Kidney capillary endothelial cell (primary cell): ENCODE measurements at regions not wholly inside any gene's neighbourhood (a gene's known extent, or its start where the extent isn't known, plus 50 kb on each side); places are given as distances from the start of the nearest gene placed in this dataset.

ENCODE experiments used
- DNase-seq: peaks from one replicate; pipeline ENCODE4 v3.0.0-alpha.2; 2018; ENCODE audit warnings: low spot score

DNA sequence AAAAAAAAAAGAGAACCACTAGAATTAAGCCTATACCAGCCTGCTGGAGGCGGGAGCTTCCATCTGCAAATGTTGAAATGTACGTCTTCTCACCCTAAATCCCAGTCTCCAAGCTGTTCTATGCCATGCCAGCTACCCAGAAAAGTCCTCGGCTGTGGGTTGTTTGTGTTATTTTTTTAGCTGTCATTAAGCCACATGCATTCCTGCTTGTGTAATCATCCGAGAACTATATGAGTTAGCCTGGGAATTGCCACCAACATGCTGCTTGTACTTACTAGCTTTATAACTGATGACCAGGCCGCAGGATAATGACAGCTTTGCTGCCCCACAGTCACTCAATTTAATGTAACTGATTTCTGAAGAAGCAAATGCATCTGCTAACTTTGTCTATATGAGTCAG is 313.9 kb upstream of the SALL1 start:
- DNase-seq = no peak

DNA sequence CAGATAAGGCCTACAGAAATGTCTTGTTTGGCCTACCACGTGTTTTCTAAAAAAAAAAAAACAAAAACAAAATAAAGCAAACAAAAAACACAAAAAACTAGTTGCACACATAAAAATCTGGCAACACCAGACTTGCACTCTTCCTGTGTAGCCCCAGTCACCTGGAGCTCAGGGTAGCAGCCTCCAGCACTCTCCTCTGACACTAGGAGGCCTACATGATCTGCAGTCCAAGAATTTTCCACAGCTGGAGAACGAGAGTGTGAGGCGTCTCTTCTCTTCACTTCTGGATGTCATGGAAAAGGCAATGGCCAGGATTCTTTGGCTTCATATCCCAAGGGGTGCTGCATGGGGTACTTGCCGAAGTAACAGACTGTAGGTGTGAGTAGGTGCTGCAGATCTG is 310.2 kb upstream of the SALL1 start:
- no peak for DNase-seq

DNA sequence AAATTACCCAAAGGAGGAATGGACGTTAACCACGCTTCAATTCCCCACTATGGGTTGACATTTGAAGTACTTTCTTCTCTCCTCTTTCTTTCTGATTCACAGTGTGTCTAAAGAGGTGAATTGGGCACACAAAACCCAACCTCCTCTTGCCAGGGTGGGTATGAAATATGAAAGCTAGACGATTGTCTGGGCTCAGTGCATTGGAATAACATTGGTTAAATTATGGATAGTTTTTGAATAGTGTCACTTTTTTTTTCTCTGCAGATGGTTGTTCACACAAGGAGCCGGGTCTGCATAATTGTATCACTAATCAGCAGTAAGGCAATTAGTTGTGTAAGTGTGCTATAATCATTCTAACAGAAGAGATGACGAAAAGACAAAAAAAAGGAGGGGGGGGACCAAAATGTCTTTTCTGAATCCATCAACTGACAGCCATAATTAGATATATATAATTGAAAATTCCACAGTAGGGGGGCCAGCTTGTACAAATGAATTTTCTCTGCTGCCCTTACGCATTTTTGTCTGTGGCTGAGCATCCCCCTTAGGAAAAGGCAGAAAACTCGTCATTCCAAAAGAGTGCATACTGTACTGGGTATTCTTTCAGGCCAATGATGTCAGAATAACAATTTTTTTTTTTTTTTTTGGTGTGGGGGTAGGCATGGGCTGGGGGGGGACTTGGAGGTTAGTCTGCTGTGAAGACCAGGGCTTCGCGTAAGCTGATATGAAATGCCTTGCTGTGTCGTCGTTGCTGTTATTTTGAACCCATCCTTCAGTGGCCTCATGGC is 307.5 kb upstream of the SALL1 start:
- no peak for DNase-seq

DNA sequence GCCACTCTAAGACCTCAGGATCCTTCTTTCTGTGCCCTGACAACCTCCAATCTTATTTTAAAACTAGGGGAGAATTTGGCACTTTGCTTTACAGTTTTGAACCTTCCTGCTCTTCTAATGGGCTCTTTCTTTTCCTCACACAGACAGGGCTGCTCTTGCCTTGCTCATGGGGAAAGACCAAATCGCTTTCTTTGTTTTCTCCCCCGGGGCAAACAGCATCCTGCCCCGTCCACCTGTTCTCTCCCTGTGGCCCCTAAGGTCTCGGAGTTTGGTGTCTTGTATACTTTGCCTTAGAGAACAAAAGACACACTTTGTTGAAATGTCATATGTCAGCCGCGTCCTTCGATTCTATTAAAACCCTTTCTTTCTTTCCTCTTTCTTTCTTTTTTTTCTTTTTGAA is 306.7 kb upstream of the SALL1 start:
- DNase-seq = no peak

DNA sequence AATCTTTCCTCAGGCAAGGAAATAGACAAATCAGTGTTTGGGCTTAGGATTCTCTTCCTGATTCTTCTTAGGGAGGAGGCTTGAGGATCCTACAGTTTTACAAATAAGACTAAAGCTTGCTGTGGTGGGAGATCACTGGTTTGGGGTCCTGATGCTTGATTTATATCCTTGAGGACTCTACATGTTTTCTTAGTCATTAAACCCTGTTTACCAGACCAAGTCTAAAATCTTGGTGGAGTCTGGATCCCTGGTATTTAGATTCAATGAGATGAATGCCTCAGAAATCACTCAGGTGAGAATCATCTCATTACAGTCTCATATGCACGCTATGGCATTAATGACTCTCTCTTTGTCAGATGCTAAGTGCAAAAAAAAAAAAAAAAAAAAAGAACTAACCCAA is 304.3 kb upstream of the SALL1 start:
- DNase-seq = no peak

DNA sequence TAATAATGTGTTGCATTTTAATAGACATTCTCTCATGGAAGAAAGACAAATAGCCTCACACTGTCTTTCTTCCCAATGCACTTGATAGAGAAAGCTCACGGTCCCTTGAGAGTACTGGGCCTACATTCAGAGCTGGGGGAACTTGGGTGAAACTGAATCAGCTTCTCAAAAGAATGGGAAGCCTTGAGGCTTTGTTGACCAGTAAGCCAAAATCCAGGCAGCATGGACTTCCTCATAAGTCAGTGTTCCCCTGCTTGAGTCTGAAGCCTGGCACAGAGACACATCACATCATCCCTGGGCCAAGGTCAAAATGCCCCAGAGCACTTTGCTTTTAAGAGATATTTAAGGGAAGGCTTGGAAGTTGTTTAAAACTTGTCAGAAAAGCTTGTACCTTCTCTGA is 302.2 kb upstream of the SALL1 start:
- DNase-seq = no peak

DNA sequence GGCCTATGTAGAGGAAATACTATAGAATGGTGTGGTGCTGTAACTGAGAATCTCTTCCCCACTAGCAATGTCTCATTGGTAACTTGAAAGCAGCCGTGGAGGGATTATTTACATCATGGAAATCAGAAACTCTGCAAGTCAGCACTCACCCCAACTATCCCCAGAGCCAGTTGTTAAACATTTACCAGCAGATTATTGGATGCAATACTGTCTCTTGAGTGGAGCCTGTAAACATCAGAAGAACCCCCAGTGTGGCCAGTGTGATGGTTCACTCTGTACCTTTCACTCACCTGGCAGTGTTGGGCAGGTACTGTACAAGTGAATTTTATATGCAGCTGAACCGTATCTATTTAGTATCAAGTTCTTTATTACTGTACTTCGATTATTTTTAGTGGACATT is 299.8 kb upstream of the SALL1 start:
- no peak for DNase-seq

DNA sequence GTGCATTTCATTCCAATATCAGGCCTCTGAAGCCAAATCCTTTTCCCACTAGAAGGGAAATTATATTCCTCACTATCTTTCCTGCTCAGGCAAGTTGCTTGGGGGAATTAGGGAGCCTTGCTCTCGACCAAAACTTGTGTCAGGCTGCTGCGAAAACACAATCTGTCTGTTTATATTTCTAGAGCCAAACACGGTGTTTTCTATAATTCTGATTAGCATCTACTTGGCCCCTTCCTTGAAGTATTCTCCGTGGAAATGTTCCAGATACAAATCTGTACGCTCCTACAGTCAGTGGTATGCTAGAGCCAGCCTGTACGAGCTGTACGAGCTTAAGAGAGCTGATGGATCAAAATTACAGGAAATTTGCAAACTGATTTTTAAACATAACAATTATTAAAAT is 299.3 kb upstream of the SALL1 start:
- DNase-seq = no peak

DNA sequence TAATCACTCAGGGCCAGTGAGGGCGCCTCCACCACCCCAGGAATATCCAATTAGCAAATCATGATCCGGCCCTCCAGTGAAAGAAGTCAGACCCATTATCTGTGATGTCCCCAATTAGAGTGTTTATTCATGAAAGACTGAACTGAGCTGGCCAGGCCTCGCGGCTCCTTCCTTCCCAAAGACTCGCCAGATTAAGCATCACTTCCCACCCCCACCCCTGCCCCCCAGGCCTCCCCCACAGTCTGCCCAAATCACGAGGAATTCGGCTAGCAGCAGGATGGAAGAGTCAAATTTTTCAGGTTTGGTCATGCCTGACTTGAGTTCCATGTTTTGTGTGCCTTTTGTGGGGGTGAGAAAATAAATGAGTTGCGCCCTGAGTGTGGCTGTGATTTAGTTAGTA is 298.4 kb upstream of the SALL1 start:
- DNase-seq = no peak

DNA sequence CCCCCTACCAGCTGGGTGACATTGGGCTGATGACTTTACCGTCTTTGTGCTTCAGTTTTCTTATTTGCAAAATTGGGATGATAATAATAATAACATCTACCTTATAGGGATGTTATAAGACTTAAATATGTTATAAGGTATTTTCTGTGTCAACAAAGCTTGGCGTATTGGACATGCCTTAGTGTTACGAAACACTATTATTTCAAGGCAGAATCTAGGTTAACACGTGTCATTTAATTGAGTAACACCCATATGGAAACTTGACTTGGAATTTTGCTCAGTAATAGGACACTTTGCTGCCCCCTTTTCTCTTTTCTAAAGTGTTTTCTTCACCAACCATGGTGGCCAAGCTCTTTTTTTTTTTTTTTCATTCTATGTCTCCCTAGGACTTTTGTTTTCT is 294.2 kb upstream of the SALL1 start:
- DNase-seq = no peak

DNA sequence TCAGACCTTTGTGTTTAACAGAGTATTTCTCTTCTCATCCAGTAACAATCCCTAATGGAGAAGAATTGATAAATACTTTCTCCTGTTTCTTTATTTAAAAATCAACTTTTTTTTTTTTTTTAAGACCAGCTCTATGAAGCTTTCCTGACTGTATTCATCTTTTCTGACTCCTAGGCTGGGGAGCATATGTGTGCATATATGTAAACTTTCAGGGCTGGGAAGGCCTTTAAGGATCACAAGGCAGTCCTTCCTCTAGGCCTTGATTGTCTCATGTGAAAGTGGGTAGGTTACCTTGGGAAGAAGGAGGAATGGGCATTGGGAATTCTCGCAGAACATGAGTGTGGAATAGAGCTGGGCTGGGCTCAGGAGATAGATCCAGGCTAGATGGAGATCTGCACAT is 292.9 kb upstream of the SALL1 start:
- no peak for DNase-seq

DNA sequence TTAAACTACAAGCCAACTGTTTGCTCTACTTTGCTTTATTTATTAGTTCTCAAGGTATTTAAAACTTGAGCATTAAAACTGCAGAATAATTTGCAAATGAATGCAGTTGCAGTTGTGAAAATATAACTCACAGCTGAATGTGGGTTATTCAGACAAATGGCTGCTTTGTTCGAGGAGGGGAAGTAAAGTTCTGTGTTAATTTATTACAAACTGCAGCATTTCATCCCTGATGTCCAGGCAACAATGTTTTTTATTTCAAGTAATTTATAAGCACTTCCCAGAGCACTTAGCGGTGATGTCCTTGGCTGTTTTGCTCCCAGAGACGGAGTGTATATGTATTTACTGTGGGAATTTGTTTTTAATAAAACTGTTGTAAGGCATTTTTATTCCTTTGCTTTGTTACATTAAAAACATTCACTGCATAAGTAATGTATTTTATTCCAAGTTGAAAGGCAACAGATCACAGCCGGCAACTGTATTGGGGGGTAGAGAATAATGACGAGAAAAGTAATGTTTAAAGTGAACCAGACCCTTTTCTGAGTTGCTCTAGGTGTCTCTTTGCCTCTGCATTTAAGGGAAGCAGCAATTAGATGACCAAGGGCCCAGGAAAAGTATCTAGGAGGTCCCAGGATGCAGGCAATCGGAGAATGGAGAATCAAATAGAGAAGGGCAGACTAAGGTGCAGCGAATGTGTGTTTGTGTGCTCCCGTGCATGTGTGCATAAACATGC is 291.2 kb upstream of the SALL1 start:
- DNase-seq = no peak

DNA sequence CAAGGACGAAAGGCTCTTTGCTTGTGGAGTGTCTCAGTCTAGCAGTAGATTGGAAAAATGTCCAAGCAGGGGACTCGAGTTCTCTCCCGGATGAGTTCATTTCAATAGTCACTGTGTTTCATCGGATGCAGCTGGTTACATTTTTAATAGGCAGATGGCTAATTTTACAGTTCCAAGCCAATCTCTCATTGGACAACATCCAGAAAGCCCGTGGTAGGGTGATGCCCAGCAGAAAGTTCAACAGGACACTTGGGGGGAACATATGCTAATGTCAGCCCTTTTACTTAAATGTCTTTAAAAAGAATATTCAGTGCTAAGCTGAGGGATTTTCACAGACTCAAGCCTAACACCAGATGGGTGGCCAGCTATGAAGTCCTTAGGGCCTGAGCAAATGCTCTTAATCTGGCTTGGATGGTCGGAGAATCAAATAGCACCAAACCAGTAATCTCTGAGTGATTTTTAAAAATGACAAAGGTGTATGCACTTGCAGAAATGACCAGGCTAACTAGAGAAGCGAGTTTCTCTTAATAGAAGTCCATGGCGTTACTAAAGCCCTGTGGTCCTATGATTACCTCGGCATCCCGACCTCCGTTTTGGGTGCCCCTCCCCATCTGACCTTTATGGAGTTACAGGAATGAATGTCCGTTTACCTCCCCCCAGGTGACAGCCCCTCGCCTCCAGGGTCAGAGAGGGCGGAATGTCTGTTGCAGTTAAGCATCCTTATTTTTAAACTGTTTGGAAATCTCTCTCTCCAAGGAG is 289.2 kb upstream of the SALL1 start:
- no peak for DNase-seq

DNA sequence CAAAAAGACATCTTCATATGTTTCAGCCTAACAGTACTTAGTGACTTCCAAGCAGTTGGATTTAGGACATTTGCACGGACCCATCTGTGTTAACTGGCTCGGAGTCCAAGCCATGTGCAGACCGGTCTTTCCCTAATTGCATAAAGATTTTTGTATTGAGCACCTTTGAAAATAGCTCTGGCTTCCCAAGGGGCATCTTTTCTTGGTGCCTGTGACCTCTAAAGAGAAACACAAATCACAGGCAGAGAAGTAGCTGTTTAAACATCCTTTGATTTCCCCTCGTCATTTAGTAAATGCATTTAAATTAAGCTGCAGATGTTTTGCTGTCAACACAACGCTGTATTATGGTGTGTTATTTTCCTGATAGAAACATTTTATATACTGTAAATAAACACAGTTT is 288.2 kb upstream of the SALL1 start:
- no peak for DNase-seq

DNA sequence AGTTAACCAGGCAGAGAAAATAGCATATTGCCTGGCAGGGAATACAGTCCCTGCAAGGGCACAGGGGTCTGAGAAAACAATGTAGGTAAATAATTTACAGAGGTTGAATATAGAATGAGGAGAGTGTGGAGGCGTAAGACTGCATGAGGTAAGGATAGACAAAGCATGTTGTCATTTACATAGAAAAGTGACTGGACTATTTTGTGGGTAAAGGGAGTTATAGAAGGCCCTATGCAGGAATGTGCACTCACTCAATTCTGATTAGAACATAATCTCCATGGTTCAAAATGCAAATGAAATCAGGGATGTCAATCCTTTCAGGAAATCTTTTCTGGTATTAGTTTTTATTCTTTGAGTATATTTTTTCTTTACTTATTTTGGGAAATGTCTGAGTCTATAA is 285.7 kb upstream of the SALL1 start:
- DNase-seq = no peak

DNA sequence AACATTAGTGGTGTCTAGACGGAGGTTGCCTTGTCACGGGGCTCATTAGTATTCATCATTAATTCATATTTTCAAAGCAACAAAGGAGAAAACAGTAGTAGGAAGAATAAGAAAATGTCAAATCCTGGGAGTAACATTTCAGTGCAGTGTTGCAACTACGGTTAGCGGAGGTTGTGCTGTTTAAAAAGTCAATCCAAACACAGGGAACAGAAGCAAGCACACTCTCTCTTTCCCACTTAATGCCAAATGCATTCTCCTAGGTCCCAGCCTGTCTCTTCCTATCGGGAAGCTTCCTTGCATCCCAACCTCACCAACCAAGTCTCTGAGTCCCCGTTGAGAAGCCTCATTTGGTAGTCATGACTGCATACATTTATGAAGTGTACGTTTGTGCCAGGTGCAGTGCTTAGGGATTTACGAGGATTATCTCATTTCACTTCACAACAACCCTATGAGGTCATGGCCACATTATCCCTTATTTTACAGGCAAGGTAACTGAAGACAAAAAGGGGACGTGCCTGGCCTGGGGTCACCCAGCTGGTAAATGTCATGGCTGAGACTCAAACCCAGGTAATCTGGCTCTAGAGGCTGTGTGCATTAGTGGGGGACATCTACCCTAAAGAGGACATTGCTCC is 283.6 kb upstream of the SALL1 start:
- DNase-seq = no peak

DNA sequence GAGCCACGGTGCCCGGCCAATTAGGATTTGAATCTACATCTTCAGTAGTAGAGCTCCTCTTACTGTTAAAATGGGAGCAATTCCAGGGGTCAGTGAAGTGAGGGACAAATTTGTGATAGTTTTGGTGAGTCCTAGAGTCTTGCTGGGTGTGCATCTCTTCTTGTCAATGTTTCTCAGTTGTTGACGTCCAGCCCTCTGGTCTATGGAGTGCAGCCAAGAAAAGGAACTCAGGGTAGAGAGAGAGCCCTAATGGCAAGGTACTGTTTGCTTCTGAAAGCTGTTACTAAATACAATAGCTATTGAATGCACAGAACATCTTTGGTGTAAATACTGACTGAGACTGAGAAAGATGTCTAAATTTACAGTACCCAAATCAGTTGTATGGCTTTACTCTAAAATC is 282.5 kb upstream of the SALL1 start:
- no peak for DNase-seq

DNA sequence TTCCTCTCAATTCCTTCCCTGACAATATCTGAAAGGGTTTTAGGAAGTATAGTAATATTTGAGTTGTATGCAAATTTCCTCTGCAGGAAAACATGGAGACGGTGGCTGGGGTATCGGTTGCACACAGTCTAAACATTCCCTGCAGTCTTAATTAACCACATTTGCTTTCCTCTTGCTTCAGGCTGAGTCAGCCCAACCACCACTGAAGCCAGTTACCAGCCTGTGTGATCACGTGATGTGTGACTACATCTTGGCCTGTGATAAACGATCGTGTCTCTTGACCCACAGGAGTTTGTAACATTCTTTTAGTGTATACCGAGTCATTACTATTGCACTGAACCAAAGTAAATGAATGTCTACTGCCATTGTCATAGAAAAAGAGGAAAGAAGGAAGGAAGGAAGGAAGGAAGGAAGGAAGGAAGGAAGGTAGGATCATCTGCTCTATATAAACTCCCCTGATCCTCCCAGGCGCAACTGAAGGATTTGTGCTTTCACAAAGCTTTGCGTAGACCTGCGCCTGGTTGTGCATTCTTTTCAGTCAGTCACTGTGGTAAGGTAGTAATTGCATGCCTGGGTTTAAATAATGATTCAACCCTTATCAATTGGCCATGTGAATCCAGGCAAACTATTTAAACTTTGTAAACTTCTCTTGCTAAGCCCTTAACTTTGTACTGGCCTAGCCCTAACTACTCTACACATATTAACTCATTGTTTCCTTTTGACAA is 280.6 kb upstream of the SALL1 start:
- DNase-seq = no peak

DNA sequence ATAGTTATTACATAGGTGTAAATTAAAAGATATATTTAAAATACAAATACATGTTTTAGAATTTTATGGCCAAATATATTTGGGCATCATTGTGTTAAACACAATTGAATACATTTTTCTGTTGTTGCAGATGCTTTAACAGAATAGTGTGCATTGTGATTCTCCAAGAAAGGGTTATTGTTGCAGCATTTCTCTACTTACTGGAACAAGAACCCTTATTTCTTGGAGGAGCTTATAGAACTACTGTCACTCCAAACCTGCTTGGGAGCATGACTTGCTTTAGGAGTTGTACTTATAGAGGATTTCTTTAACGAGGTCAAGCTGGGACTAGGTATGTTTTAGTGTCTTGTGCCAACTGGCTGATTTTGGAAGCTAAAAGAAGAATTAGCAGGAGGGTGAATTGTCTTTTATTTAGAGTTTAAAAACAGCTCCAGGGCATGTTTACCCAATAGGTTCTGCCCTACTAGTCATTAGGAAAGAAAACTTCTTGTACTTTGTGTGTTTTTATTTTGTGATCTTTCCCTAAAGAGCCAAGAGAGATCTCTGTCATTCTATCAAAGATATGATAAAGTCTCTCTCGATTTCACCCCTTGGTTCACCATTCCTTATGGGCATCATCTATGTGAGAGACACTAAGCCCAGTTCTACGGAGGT is 279.8 kb upstream of the SALL1 start:
- no peak for DNase-seq

DNA sequence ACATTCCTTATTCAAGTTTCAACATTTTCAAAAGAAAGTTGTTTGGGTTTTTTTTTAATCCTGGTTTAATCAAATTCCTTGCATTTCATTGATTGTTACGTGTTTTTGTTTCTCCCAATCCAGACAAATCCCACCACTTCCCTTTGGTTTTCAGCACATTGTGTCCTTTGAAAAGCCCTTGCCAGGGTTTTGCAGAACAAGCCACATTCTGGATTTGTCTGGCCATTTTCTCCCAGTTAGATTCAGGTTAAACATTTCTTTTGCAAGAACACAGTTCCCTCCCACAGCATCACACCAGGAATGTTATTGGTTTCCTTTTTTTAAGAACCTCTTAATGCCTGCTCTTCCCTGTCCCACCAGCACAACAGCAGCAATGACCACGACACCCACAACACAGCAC is 278.0 kb upstream of the SALL1 start:
- no peak for DNase-seq

DNA sequence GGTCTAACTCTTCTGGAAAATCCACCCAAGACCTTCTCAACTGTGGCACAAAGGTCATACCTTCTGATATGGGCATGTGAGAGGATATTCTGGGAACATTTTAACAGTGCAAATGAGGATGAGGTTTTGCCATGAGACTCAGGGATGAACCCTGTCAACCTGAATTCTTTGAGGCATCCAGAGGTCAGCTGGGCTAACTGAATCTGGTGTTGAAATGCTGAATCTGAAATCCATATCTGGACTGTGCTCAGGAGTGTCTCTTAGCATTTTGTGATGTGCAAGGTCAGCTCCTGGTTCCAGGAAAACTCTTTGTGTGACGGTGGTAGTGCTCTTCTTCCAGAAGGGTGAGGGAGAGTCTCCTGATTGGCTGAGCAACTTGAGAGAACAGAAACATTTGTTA is 276.0 kb upstream of the SALL1 start:
- DNase-seq = no peak

DNA sequence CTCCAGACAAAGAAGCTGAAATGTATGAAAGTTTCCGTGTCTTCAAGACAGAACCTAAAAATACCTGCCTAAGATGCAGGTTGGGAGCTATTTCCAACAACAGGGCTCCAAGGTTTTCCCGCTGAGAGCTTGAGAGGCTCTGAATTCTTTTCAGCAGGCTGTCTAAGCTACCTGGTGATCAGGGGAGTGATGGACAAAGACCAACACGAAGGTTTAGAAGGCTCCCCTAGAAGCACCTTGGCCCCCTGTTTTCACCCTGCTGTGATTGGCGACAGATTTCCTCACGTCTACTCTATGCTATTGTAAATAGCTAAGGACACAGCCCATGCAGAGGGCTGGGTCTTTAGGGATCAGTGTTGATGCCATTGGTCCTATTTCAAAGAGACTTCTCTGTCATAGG is 275.2 kb upstream of the SALL1 start:
- no peak for DNase-seq
